HCT116 (cell line): ENCODE measurements at regions not wholly inside any gene's neighbourhood (a gene's known extent, or its start where the extent isn't known, plus 50 kb on each side); places are given as distances from the start of the nearest gene placed in this dataset.
A peak's percentile ranks its signal among the peaks of the same experiment; 100 is the strongest.

Source experiments
- ATAC-seq: fragments of 200-7000 bp; cut with Tn5 transposase; 2 replicates; pipeline ENCODE4 v1.9.1; 2020; ENCODE audit warnings: mild to moderate bottlenecking, moderate library complexity
- BruUV-seq: library from RNA; stranded (reverse); fragments of 400-500 nt; replicated peaks from 2 replicates; lab custom pipeline; 2021; lab: Mats Ljungman, UMichigan
- CTCF ChIA-PET: fragments of 300-600 bp; sonication (Branson Sonifier 250); formaldehyde crosslinking; loops from one replicate; lab custom pipeline; 2021; ENCODE audit warnings: antibody characterized with exemption; lab: Charles Lee
- POLR2A ChIA-PET: fragments of 300-600, 350-600 bp; sonication (Branson Sonifier 250); formaldehyde crosslinking; loops from one replicate; lab custom pipeline; 2021; ENCODE audit warnings: antibody characterized with exemption; lab: Charles Lee
- RAD21 ChIA-PET, 2 experiments: fragments of 300-600 bp; sonication (Branson Sonifier 250); formaldehyde crosslinking; loops; one replicate each; lab custom pipeline; 2023; ENCODE audit warnings: low total read pairs in 2 of 2; ENCODE audit not compliant: uncharacterized antibody in 2 of 2, unreplicated experiment in 2 of 2, low non-redundant PET in 1 of 2; lab: Charles Lee
- DNase-seq: peaks from one replicate; pipeline ENCODE4 v3.0.0-alpha.2; 2010; ENCODE audit warnings: low read depth, low spot score
- H2AFZ ChIP-seq: fragments of 200-600 bp; shearing (Covaris generic), sonication (generic); 2 replicates; pipeline ENCODE4 v1.6.1; 2017; ENCODE audit warnings: low read depth, mixed run types, mixed read lengths, antibody characterized with exemption, low read length; ENCODE audit not compliant: poor library complexity, severe bottlenecking
- H3K27ac ChIP-seq: 2 replicates; pipeline ENCODE4 v1.5.1; 2012; ENCODE audit warnings: low read depth, low read length
- H3K27me3 ChIP-seq: fragments of 200-600 bp; sonication (generic); 2 replicates; pipeline ENCODE4 v1.6.1; 2016; ENCODE audit warnings: mixed run types, low read length, mixed read lengths; ENCODE audit not compliant: insufficient read depth
- H3K36me3 ChIP-seq, 2 experiments: fragments of 200-500 bp in 1 of 2; fragments of 200-600 bp in 1 of 2; sonication (Bioruptor generic) in 1 of 2; sonication (generic) in 1 of 2; 2 replicates each; pipeline versions ENCODE4 v1.5.1 to v1.6.1; 2014 to 2016; ENCODE audit warnings: low read length in 2 of 2, inconsistent platforms in 1 of 2, mixed read lengths in 1 of 2, mixed run types in 1 of 2; ENCODE audit not compliant: insufficient read depth in 2 of 2, control insufficient read depth in 1 of 2
- H3K4me1 ChIP-seq, 2 experiments: fragments of 200-600 bp in 1 of 2; sonication (generic) in 1 of 2; 2 replicates each; pipeline versions ENCODE4 v1.5.1 to v1.6.1; 2012 to 2017; ENCODE audit warnings: low read length in 2 of 2, inconsistent platforms in 1 of 2, mild to moderate bottlenecking in 1 of 2, mixed read lengths in 1 of 2, mixed run types in 1 of 2, moderate library complexity in 1 of 2; ENCODE audit not compliant: insufficient read depth in 2 of 2, control insufficient read depth in 1 of 2
- H3K4me2 ChIP-seq: fragments of 200-600 bp; sonication (generic); 2 replicates; pipeline ENCODE4 v1.6.1; 2017; ENCODE audit warnings: mixed run types, low read length, mixed read lengths
- H3K4me3 ChIP-seq, 2 experiments: fragments of 200-600 bp in 1 of 2; sonication (generic) in 1 of 2; replicated peaks in 1 of 2; 2 replicates each; pipeline ENCODE4 v1.5.1; 2011 to 2016; ENCODE audit warnings: low read length in 2 of 2, control low read depth in 1 of 2, low read depth in 1 of 2, mild to moderate bottlenecking in 1 of 2, mixed read lengths in 1 of 2, mixed run types in 1 of 2
- H3K79me2 ChIP-seq: fragments of 200-600 bp; sonication (generic); 2 replicates; pipeline ENCODE4 v1.6.1; 2017; ENCODE audit warnings: mild to moderate bottlenecking, mixed run types, low read length, moderate library complexity, mixed read lengths; ENCODE audit not compliant: insufficient read depth
- H3K9ac ChIP-seq: fragments of 200-600 bp; sonication (generic); 2 replicates; pipeline ENCODE4 v1.6.1; 2016; ENCODE audit warnings: low read length, mixed read lengths
- H3K9me2 ChIP-seq: fragments of 200-600 bp; sonication (generic), shearing (Covaris generic); 2 replicates; pipeline ENCODE4 v1.6.1; 2017; ENCODE audit warnings: mixed run types, mild to moderate bottlenecking, moderate library complexity; ENCODE audit not compliant: insufficient read depth
- H3K9me3 ChIP-seq, 2 experiments: fragments of 200-500 bp in 1 of 2; fragments of 200-600 bp in 1 of 2; sonication (Bioruptor generic) in 1 of 2; sonication (generic) in 1 of 2; 2 replicates each; pipeline ENCODE4 v1.6.1; 2014 to 2017; ENCODE audit warnings: low read length in 2 of 2, mixed read lengths in 2 of 2, inconsistent platforms in 1 of 2, low read depth in 1 of 2, mild to moderate bottlenecking in 1 of 2, mixed run types in 1 of 2, moderate library complexity in 1 of 2; ENCODE audit not compliant: control insufficient read depth in 1 of 2, insufficient read depth in 1 of 2
- H4K20me1 ChIP-seq: fragments of 200-600 bp; sonication (generic), shearing (Covaris generic); 2 replicates; pipeline ENCODE4 v1.6.1; 2017; ENCODE audit warnings: mixed run types, mild to moderate bottlenecking, moderate library complexity; ENCODE audit not compliant: insufficient read depth
- ATF3 ChIP-seq: IDR thresholded peaks from 2 replicates; pipeline ENCODE4 v1.6.1; 2012
- CBX3 ChIP-seq: IDR thresholded peaks from 2 replicates; pipeline ENCODE4 v1.6.1; 2012; ENCODE audit warnings: low read depth
- CEBPB ChIP-seq: IDR thresholded peaks from 2 replicates; pipeline ENCODE4 v1.6.1; 2012; ENCODE audit warnings: low read depth
- CTCF ChIP-seq, 3 experiments: fragments of 200-600 bp in 1 of 3; sonication (generic) in 1 of 3; IDR thresholded peaks in 2 of 3; conservative IDR thresholded peaks in 1 of 3; 2 replicates each; pipeline ENCODE4 v1.5.1; 2012 to 2017; ENCODE audit warnings: low read depth in 2 of 3, low read length in 2 of 3, antibody characterized with exemption in 1 of 3, borderline replicate concordance in 1 of 3, control low read depth in 1 of 3, mild to moderate bottlenecking in 1 of 3, mixed read lengths in 1 of 3, mixed run types in 1 of 3, moderate library complexity in 1 of 3; ENCODE audit not compliant: insufficient read depth in 1 of 3
- EGR1 ChIP-seq: IDR thresholded peaks from 2 replicates; pipeline ENCODE4 v1.6.1; 2012; ENCODE audit warnings: low read depth
- ELF1 ChIP-seq: IDR thresholded peaks from 2 replicates; pipeline ENCODE4 v1.6.1; 2012; ENCODE audit warnings: low read depth, borderline replicate concordance
- EZH2 ChIP-seq: fragments of 200-600 bp; sonication (generic); IDR thresholded peaks from 2 replicates; pipeline ENCODE4 v1.6.1; 2017; ENCODE audit warnings: antibody characterized with exemption, mixed run types
- EZH2phosphoT487 ChIP-seq: fragments of 200-600 bp; IDR thresholded peaks from 2 replicates; pipeline ENCODE4 v1.6.1; 2018; ENCODE audit warnings: antibody characterized with exemption, borderline replicate concordance
- FOSL1 ChIP-seq: IDR thresholded peaks from 2 replicates; pipeline ENCODE4 v1.6.1; 2012; ENCODE audit warnings: low read depth
- JUND ChIP-seq: IDR thresholded peaks from 2 replicates; pipeline ENCODE4 v1.6.1; 2012
- POLR2A ChIP-seq: IDR thresholded peaks from 2 replicates; pipeline ENCODE4 v1.7.0; 2011; ENCODE audit warnings: borderline replicate concordance; ENCODE audit not compliant: insufficient read depth, insufficient read length; ENCODE audit errors: extremely low read depth
- POLR2AphosphoS5 ChIP-seq: IDR thresholded peaks from 2 replicates; pipeline ENCODE4 v1.6.1; 2011; ENCODE audit warnings: mild to moderate bottlenecking, low read depth, low read length, moderate library complexity
- RAD21 ChIP-seq: IDR thresholded peaks from 2 replicates; pipeline ENCODE4 v1.6.1; 2012; ENCODE audit warnings: low read depth, mild to moderate bottlenecking
- REST ChIP-seq: IDR thresholded peaks from 2 replicates; pipeline ENCODE4 v1.6.1; 2012; ENCODE audit warnings: low read depth
- SIN3A ChIP-seq: IDR thresholded peaks from 2 replicates; pipeline ENCODE4 v1.6.1; 2012; ENCODE audit warnings: low read depth
- SP1 ChIP-seq: IDR thresholded peaks from 2 replicates; pipeline ENCODE4 v1.6.1; 2012; ENCODE audit warnings: low read depth
- SRF ChIP-seq: IDR thresholded peaks from 2 replicates; pipeline ENCODE4 v1.6.1; 2012; ENCODE audit warnings: low read depth
- TCF7L2 ChIP-seq: IDR thresholded peaks from 2 replicates; pipeline ENCODE4 v1.7.0; 2011; ENCODE audit warnings: borderline replicate concordance, inconsistent platforms; ENCODE audit not compliant: insufficient read depth, insufficient read length; ENCODE audit errors: extremely low read depth
- YY1 ChIP-seq: IDR thresholded peaks from 2 replicates; pipeline ENCODE4 v1.6.1; 2011; ENCODE audit warnings: low read length, low read depth, moderate library complexity, mild to moderate bottlenecking; ENCODE audit not compliant: insufficient replicate concordance; ENCODE audit errors: extremely low read depth
- ZBTB33 ChIP-seq: IDR thresholded peaks from 2 replicates; pipeline ENCODE4 v1.6.1; 2011; ENCODE audit warnings: mild to moderate bottlenecking, low read length, moderate library complexity; ENCODE audit not compliant: insufficient replicate concordance; ENCODE audit errors: extremely low read depth
- ZFX ChIP-seq: fragments of 450-650 bp; IDR thresholded peaks from 2 replicates; pipeline ENCODE4 v1.6.1; 2017
- ZNF274 ChIP-seq: fragments of 200-500 bp; sonication (Bioruptor generic); IDR thresholded peaks from 2 replicates; pipeline ENCODE4 v1.6.1; 2014; ENCODE audit warnings: mild to moderate bottlenecking, low read depth, low read length, inconsistent platforms
- intact Hi-C: fragments of 100-400 bp; cut with micrococcal nuclease; formaldehyde crosslinking; loops from 2 replicates; pipeline ENCODE4 v1.10.0; 2022

- Histone ChIP-seq H3K4me1 (peaks cover 0 to 21% of the 10 kb centered on the region in 2 experiments; a peak in 2 of 4 replicates), H3K27ac (no peak overlapping the region), H3K9ac (peak overlapping the region; percentile 28; the same call in 1 of the 2 replicates), H3K4me2 (peak overlapping the region; percentile 55), H3K9me2 (no peaks in the 10 kb centered on the region), H3K9me3 (no peaks in the 10 kb centered on the region), H3K36me3 (no peaks in the 10 kb centered on the region), H3K4me3 (no peak overlapping the region), H3K27me3 (no peaks in the 10 kb centered on the region), H4K20me1 (no peaks in the 10 kb centered on the region), H3K79me2 (no peaks in the 10 kb centered on the region), H2AFZ (peak overlapping the region; percentile 62)
- BruUV-seq: no TSS peak
- ATAC-seq: peak; percentile 99
- ChIA-PET POLR2A (no interaction called here), RAD21 (no interaction called here), CTCF (interaction anchor here (0.8 kb wide), 1 partner anchor 75 kb away, joined by 3 read pairs; no protein-coding TSS in a partner anchor)
- intact Hi-C loops: no loop called here
- DNase-seq: peak; percentile 91
- TF ChIP-seq SRF (peak; percentile 59), SP1 (peak; percentile 88), RAD21 (peak; percentile 40), CBX3 (peak; percentile 93), ATF3 (peak; percentile 31; the same call in 1 of the 2 replicates), EGR1 (no peak), ZBTB33 (no peak), FOSL1 (peak; percentile 91), POLR2A (no peak), EZH2phosphoT487 (no peak), SIN3A (no peak; the same call in 1 of the 2 replicates), TCF7L2 (no peak), POLR2AphosphoS5 (peak; percentile 44; the same call in 1 of the 2 replicates), EZH2 (no peak), CTCF (IDR thresholded peaks at IDR 0.05 in 2 of 3, conservative IDR thresholded peaks at IDR 0.05 in 1 of 3; ENCODE audit: borderline replicate concordance in 1 of 3, insufficient read depth in 1 of 3, low read depth in 2 of 3, low read length in 2 of 3) (peak in 2 of 3 experiments; percentile 28 to 45; a peak in 3 of 6 replicates), CEBPB (peak; percentile 79), ELF1 (no peak), JUND (peak; percentile 93), ZNF274 (no peak), REST (no peak), ZFX (no peak), YY1 (no peak)
Measured at GRCh38 chr1:188706742-188707141, 1770.9 kb downstream of the BRINP3 start.
